HG03565 (cell line): ENCODE measurements at regions not wholly inside any gene's neighbourhood (a gene's known extent, or its start where the extent isn't known, plus 50 kb on each side); places are given as distances from the start of the nearest gene placed in this dataset.
"Not testable (repeated sequence)": the region's sequence is repeated elsewhere in the genome, so short reads cannot be mapped to it uniquely, and the experiment has no call there.

Experiments
- ATAC-seq: cut with Tn5 transposase; IDR thresholded peaks from one replicate; pipeline ENCODE4 v1.9.1; 2021; ENCODE audit warnings: mild to moderate bottlenecking, moderate library complexity; ENCODE audit not compliant: unreplicated experiment

DNA sequence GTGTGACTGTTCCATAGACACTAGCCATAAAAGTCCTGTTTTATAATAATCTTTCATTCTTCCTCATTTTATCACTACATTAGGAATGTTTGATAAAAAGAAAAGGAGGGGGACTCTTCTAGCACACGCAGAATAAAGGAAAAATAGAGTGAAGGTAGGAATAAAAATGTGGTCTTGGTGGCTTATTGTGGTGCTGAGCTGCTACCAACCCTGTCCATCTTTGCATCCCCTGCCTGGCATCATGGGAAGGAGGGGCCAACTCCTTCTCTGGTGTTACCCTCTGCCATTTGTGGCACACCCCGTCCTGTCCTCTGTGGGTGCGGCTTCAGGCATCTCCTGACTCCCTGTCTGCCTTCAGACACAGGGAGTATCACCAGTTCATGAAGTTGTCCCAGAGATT is 104.9 kb upstream of the ZNF536 start:
- ATAC-seq, result no peak

DNA sequence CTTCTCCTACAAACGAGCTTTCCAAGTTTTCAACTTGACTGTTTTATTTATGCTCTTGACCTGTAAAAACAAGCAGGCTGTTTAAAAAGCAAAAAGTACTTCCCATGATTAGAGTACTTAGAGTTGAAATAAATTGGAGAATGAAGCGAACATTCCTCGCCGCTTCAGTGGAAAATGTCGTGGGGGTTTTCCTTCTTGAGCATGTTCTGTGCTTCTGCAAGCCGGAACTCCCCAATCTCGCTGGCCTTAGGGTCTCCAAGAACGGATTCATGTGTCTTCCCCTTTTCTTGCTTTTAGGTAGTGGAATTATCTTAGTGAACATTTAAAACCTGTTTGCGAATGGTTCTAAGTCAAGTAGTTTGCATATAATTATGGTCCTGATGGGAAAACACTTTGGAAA is 103.6 kb upstream of the ZNF536 start:
- no peak for ATAC-seq

DNA sequence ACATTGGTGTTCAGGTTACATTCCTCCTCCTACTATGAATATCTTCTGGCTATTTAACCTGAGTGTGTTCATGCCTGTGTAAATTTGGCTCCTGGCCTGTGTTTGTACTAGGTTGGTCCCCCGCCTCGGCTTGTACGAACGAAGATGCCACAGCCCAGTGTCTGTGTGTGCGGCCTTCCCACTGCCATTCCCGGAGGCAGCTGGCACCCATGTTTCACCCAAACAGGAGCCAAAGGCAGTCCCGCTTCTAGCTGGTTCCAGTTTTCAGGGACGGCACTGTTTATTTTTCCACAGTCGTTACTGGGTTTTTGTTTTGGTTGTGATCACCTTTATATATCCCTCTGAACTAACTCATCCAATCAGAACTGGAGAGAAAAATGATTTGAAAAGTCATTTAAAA is 102.5 kb upstream of the ZNF536 start:
- ATAC-seq, result no peak

DNA sequence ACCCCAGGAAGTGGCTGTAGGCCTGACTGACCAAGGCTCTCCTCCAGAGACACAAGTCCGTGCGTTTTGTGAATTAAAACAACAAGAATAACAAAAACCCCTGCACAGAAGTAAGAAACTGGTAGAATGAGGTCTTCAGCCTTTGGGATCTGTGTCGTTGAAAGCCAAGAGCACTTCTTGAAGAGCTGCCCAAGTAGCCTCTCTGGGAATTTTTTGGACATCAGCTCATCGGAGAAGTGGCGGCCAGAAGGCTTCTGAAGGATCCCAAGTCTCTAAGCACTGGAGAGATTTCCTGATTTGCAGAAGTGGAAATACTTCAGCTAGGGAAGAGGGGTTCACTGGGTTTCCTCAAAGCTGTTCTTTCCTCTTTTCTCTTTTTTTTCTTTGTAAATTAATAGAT is 100.4 kb upstream of the ZNF536 start:
- ATAC-seq, result no peak

DNA sequence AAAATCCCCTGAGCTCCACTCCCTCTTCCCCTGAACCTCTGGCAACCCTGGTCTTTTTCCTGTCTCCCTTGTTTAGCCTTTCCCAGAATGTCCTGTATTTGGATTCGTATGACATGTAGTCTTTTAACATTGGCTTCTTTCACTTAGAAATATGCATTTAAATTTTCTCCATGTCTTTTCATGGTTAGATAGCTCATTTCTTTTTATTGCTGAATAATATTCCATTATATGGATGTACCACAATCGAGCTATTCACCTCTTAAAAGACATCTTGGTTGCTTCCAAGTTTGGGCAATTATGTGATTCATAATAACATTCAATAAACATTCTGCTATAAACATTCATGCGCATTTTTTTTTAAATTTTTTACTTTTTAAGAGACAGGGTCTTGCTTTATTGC is 99.6 kb upstream of the ZNF536 start:
- ATAC-seq, result no peak

DNA sequence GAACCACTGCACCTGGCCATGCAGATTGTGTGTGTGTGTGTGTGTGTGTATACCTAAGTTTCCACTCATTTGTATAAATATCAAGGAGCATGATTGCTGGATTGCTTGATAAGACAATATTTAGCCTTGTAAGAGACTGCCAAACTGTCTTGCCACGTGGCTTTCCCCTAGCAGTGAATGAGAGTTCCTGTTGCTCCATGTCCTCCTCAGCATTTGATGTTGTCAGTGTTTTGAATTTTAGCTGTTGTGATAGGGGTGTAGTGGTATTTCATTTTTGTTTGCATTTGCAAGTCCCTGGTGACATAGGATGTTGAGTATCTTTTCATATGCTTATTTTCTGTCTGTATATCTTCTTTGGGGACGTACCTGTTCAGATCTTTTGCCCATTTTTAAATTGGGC is 99.0 kb upstream of the ZNF536 start:
- no peak for ATAC-seq

DNA sequence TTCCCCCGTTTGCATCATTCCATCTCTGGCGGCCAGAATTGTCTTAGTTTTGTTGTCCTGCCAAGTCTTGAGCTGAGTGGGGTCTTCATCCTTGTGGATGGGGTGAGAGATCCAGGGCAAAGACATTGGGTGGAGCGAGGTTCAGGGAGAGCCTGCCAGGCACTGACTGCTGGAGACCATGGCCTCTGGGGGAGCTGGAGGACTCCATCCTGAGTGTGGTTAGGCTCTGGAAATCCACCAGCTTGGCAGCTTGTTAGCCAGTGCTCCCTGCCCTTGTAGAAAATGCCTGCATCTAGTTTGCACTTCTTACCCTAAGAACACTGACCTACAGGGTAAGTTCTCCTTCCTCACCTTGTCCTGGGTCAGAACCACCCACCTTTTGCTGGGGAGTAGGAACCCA is 97.2 kb upstream of the ZNF536 start:
- no peak for ATAC-seq

DNA sequence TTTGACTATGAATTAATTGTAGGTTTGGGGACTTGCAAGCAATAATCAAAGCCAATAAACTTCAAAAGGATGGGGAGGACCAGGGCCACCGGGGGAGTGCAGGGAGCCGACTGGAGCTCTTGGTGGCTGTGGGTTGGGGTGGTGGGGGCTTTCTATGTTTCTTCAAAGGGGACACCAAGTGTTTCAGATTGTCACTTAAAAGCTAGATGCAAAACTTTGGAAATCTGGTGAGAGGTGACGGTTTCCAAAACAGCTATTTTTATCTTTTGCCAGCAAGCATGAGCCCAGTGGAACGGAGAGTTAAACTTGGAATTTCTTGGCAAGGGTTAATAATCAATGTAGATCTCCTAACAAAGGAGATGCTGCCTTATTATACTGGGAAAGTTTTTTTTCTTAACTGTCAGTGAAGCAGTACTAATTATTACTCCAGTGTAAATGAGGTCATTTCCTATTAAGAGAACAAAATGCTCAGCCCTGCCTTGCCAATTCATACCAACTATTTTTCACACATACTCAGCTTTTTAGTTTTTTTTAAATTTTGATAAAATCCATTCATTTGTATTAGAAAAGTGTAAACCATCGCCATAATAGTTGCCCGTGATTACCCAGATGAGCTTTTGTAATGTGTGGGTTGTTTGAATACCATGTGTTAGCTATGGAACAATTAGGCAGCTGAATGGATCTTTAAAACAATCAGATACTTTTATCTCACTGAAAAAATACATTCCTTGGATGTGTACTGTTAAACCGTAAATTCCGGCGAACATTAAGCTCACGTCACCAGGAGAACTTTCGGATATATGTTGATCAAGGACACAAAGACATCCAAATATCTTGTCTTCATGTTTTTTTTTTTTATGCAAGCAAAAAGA is 95.9 kb upstream of the ZNF536 start:
- no peak for ATAC-seq

DNA sequence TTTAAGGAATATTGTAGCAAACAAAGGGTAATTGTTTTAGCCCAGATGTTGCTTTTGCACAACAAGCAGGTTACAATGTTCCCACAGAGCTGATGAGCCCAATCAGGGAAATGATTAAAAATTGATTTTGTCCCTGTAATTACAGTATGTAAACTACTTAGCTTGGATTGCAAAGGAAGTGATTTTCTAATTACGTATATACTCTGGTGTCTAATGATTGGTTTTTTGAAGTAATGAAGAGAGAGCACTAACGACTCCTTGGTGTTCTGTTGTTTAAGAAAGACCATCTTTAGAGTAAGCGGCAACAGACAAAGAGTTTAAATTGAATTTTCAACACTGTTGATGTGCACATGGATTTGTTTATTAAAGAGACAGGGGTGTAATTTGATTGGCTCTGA is 95.3 kb upstream of the ZNF536 start:
- no peak for ATAC-seq

DNA sequence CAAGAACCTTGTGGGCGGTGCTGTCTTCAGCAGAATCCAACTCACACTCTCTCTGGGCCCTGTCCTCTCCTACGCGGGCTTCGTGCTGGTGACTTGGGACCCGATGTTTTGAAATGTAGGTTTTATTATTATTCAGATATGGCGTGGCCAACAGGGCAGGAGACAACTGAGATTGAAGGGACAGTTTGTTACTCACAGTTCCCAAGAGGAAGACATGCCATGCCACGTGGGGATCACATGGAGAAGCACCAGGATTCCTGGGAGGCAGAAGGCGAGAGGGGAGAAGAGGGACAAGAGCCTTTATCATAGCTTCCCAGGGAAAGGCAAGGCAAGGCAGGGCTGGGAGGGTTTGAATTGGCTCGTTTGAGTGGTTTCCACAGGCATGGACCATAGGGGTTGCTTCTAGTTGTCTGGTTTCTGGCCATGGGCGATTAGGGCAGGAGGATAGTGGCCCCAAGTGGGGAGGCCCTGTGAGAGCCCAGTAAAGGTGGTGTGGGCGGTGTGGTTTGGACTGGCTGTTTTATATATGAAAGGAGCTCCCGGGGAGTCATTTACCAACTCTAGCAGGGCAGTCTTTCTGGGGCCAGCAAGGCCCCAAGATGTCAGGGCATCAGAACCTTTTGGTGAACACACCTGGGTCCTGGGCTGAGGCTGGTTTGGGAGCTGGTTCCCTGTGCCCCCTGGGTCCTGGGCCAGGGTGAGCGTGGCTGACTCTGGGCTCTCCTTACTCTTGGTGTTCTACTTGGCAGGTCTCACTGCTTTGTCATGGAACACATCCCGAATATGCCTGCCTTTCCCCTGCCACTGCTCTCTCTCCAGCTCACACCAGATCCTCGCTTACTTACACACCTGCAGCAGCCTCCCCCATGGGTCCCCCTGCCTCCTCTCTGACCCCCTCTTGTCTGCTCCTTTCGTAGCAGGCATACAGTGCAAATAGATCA is 94.0 kb upstream of the ZNF536 start:
- no peak for ATAC-seq

DNA sequence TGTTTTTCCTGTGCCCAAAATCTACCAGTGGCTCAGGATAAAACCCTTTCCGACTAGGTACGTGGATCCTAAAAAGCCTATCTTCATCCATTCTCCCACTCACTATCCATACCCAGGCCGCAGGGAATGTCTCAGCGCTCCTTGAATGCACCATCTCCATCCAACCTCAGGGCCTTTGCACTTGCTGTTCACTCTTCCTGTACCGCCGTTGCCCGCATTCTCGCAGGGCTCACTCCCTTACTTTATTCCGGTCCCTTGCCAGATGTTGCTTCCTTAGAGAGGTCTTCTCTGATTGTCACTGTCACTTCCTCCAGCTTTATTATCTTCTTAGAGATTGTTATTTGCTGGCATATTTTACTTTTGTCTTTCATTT is 93.3 kb upstream of the ZNF536 start:
- ATAC-seq, result no peak

DNA sequence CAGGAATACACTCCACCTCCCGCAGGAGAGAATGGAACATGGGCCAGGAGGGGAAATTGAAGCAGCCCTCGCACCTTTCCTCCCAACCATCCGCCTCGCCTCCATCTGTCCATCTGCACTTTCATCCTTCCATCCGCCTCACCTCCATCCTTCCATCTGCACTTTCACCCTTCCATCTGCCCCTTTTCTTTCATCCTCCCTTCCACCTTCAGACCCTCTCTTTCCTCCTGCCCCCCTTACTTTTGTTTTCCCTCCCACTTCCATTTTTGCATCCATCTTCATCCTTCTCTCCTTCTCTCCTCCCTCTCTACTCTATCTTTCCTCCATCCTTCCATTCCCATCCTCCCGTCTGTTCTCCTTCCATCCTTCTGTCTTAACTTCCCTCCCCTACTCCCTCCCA is 92.2 kb upstream of the ZNF536 start:
- no peak for ATAC-seq

DNA sequence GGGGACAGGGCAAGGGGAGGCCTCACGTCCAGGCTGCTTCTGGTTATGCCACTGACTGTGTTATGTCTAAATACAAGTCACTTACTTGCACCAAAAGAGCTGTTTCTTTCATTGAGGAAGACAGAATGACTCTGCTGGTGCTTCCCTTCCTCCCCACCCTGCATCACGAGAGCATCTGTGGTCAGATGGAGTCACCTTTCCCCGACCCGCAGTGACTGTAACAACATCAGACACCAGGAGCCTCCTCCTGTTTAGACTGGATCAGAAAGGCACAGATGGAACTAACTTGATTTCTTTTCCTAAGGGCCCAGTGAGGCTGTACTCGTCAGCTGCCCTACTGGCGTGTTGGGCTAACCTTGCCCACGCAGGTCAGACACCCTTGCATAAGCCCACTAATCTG is 90.3 kb upstream of the ZNF536 start:
- ATAC-seq, result no peak

DNA sequence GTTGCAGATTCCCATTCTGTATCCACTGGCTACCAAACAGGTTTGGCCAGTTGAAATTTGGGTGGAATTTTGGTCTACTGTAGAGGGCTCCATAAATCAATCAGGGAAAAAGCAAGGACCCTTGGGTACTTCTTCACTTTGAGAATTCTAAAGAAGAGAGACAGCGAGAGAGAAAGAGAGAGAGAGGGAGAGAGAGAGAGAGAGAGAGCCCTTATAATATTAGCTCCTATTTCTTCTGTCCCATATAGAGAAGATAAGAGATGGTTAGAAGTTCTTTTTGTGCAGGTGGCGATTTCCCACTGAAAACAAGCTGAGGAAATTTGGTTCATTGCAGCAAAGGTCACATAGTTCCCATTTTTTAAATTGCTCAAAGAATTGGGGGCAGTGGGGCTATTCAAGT is 88.6 kb upstream of the ZNF536 start:
- no peak for ATAC-seq

DNA sequence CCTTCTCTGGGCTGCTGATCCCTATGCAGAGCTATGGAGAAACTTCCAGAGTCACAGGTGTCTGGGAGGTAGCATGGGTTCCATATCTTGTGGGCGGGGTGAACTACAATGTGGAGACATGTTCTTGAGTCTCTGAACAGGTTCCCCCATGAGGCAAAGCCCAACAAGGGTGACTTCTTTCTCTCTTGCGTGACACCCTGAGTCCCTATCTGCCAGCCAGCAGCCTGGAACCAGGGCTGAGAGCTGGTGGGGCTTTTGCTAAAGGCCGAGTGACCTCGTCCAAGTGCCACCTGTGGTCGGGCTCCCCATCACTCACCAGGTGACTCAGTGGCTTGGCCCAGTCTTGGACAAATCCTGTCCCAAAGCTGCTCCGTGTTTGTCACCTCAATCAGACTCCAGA is 88.0 kb upstream of the ZNF536 start:
- no peak for ATAC-seq

DNA sequence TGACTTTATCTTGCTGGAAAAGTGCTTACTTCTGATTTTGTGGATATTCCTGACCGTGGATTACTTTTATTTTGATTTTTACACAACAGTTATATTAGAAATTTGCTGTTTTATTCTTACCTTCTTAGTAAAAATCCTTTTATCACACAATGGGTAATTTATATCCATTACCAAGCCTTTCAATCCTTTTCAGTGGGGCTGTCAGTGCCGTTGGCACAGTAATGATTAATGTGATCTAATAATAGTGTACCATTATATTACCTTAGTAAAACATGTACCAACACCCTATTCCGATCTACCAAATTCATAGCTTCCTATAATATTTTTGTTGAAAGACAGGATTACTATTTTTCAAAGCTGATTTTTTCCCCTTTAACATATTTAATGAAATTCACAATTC is 87.3 kb upstream of the ZNF536 start:
- ATAC-seq, result no peak

DNA sequence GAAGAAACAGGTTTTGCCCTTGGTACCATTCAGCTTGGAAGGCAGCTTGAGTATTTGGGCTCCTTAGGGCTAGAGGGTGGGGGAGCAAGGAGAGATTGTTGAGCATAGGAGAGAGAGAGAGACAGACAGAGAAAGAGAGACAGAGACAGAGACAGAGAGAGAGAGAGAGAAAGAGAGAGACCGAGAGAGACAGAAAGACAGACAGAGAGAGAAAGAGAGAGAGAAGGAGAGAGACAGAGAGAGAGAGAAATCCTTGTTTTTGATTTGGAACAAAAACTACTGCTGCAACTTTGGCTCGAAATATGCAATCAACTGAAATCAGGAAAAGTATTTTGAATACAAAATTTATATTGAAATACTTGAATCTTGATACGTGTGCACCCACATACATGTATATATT is 85.8 kb upstream of the ZNF536 start:
- no peak for ATAC-seq

DNA sequence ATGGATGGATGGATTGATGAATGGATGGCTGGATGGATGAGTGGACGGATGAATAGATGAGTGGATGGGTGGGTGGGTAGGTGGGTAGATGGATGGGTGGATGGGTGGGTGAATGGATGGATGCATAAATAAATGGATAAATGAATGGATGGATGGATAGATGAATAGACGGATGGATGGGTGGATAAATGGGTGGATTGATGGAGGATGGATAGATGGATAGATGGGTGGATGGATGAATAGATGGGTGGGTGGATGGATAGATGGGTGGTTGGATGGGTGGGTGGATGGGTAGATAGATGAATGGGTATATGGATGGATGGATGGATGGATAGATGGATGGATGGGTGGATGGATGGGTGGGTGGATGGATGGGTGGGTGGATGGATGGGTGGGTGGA is 84.9 kb upstream of the ZNF536 start:
- ATAC-seq, result no peak

DNA sequence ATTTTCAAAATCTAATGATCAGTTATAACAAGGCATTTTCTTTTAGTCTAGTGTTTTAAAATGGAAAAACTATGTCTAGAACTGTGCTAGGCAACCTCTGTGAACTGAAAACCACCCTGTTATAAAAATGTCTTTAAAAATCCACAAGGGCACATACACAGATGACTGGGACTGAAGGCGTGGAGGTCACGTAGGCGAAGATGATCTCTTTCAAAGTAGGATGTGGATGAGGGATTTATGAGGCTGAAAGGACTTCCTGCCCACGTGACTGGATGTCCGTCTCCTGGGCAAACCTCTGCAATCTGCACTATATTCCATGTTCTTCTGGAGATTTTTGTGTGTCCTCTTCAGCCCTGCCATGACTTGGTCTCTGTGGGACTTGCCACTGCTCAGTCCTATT is 84.2 kb upstream of the ZNF536 start:
- no peak for ATAC-seq

DNA sequence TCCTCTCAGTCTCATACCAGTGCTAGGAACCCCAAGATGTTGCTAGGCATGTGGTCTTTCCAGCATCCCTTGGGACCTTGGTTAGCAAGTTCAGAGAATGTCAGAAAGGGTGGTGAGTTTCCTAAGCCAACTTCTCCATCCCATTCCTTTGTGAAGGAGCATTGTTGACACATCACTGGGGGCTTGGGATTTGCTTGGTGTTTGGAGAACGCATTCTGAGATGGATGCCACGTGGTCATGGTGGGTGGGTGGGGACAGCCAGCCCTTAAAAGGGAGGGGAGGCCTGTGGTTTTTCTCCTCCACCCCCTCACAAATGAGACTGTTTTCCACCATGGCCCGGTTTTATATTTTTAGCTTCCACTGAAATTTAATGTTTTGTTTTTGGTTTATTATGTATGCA is 83.3 kb upstream of the ZNF536 start:
- no peak for ATAC-seq

DNA sequence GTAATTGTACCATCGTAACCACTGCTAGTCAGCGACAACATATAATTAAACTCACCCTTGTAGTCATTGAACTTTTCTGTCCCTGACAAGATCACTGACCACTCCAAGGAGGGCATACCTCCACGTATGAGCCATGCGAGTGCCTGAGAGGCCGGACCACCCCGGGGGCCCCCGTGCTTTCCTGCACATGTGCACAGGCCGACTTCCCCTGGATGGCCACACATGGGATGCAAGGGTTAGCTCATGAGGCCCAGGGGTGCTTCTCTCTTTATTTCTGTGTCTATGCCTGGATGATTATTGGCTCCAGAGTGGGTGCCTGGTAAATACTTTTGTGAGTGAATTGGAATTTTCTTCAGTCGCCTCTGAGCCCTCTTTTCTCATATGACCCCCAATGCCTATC is 82.8 kb upstream of the ZNF536 start:
- no peak for ATAC-seq

DNA sequence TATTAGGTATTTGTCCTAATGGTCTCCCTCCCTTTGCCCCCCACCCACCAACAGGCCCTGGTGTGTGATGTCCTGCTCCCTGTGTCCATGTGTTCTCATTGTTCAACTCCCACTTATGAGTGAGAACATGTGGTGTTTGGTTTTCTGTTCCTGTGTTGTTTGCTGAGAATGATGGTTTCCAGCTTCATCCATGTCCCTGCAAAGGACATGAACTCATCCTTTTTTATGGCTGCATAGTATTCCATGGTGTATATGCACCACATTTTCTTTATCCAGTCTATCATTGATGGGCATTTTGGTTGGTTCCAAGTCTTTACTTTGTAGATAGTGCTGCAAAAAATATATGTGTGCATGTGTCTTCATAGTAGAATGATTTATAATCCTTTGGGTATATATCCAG is 81.4 kb upstream of the ZNF536 start:
- not testable (repeated sequence) for ATAC-seq
